NCI-H2196 (cell line): ENCODE measurements at regions not wholly inside any gene's neighbourhood (a gene's known extent, or its start where the extent isn't known, plus 50 kb on each side); places are given as distances from the start of the nearest gene placed in this dataset.

ENCODE experiments used
- DNase-seq: peaks from one replicate; lab custom pipeline; 2025; ENCODE audit not compliant: unreplicated experiment; lab: John Stamatoyannopoulos, UW

DNA sequence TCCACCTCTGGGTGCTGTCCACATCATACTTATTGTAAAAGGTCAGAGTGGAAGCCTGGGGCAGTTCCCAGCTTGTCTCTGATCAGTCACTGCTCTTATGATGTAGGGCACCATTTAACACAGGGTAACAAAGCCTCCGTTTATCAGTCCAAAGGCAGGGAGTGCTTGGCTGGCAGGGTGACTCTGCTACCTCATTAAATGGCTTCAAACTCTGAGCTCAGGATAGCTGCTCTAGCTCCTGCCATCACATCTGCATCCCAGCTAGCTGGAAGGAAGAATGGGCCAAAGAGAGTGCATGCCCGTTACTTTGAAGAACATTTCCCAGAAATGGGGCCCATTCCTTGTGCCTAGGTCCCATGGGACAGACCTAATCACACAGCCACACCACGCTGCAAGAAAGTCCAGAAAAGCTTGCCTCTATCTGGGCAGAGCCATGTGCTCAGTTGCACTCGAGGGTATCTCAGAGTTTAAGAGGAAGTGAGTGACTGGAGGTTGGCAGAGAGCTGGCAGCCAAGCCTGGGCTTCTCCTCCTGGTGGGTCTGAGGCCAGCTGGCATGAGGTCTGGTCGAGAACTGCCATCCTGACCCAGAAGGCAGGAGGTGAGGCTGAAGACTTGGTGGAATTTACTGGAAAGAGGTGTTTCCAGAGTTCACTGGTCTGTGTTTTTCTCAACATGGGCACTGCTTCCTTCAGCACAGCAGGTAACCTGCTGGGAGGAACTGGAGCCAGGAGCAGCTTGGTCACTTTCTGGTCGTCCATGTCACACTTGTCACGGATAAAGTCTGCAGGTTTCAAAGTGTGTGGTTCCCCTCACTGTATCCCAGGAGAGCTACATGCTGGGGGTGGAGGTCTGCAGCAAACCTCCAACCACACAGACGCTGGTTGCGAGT, 935.7 kb downstream of the BRD1 start:
- no peak for DNase-seq

DNA sequence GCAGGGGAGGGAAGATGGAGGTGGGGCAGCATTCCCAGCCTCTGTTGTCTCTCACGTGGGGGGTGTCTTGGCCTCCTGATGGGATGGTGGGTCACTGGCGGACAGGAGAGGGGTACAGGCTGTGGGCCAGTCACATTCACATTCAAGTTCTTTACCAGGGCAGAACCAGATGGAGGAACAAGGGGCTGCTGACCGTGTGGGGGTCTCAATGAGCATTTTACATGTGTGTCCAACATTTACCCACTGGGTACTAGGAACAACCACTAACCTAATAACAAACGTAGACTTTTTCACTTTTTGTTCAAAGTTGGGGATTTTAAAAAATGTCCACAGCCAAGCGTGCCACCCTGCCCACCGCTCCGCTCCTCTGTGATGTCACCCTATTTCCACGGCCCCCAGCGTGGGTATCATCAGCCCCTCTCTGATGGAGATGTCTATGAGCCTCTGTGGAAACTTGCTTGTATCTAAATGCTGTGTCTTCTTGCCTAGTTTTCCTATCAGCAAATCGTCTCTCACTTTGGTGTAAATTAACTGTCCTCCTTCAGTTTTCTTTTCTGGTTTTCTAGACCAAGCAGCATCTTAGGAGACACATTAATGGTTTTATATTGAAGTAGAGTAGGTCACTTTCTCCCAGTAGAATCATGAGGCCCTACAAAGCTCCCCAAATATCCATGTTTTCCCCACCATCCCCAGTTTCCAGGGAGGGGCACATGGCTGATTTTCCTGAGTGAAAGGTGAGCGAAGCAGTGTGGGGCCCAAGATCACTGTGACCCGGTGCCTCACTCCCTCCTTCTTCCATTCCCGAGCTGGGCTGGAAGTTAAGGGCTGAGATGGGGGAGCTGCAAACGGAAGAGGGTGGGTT, 936.7 kb downstream of the BRD1 start:
- DNase-seq = no peak

- DNase-seq = no peak
Observed at GRCh38 chr22:48889887-48890692, 937.6 kb downstream of the BRD1 start.

GRCh38 chr22:48889209-48889830, 938.4 kb downstream of the BRD1 start:
- DNase-seq = no peak

DNA sequence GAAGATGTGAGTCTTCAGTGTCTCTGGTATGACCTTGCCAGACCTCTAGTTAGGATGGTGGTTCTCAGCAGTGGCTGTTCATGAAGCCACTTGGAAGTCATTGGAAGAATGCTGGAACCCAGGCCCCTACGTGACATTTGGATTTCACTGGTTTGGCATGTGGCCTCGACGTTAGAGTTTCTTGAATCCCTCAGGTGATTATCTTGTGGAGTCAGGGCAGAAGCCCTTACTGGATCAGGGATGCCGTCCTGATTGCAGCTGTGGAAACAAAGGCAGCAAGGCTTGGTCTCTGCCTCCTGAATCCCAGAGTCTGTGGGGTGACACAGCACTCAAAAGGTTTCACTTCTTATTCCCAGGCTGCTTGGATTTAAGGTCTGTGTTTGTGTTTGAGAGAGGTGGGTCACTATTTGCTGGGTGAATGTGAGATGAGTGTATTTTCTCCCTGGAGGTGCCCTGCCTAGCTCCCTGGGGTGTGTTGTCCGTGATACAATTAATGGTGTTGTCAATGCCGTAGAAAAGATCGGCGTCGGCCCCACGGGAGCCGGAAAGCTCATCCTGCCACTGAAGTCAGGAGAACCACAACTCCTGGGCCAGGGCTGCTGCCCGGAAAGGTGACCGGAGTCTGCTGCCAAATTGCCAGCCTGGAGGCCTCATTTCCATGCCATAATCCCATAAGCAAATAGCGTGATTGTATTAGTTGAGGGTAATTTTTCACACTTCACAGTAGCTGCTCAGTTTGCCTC, 939.0 kb downstream of the BRD1 start:
- DNase-seq = no peak

- no peak for DNase-seq
Observed at GRCh38 chr22:48887394-48888332, 940.0 kb downstream of the BRD1 start.

DNA sequence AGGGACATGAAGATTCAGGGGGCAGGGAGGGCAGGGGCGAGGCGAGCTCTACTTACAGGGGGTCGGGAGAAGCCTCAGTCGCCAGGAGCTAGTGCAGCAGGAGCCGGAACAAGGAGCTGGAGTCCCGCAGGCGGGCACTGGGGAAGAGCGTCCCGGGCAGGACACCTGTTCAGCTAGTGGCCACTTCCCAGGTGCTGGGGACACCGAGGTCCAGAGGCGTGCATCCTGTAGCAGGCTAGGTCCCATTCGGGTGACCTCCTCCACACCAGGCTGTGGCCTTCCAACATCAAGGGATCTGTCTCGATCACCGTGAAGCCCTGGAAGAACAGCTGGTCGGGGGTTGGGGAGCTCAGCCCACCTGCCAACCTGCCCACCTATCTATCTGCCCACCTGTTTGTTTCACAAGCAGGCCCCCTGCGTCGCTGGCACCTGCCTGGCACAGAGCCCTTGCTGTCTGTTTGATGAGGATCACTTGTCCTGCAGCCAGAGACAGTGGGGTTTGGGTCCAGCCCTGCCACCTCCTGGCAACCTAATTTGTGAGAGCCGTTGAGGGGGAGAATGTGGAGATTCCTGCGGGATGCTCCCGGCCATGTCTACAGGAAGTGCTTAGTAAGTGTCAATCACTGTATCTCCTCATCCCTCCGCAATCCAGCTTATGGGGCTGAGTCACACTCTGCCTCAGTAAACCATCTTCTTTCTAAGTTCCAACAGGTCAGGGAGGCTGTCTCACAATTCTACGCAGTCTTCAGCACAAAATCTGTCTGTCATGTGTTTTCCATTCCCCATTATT, 940.9 kb downstream of the BRD1 start:
- no peak for DNase-seq

DNA sequence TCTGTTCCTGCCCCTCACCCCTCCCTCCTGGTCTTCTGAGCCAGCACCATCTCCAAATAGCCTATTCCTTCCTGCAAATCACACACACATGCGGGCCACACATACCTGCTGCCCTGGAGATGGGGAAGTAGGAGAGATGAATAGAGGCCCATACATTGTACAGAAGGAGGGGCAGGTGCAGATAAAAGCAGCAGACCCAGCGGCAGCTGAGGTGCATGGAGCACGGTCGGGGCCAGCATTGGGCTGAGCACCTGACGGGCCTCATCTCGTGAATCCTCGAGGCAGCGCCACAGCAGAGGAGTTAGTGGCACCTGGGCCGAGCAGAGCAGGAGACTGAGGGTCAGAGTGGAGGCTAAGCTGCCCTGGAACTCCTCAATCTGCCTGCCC, 941.8 kb downstream of the BRD1 start:
- no peak for DNase-seq

DNA sequence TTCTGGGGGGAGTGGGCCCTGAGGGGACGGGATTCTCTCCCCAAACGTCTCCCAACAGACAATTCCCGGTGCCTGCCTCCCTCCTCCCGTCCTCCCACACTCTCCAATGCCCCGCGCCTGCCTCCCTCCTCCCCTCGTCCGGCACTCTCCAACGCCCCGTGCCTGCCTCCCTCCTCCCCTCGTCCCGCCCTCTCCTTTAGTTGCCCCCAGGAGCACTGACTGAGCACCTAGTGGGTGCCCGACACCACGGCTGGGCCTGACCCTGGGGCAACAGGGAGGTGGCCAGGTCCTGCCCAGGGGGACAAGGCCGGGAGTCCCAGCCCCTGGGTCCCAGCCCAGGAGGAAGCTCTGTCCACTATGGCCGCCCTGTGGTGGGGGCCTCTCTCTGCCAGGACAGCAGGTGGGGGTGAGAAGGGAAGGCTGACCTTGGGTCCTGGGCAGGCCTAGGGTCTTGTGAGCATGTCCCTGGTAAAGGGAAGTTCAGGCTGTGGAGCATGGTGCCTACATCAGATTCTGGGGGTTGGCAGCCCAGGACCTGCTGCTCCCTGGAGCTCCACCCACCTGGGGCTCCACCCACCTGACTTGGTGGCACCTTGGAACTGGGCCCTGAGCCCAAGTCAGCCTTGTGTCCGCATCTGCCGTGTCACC, 942.3 kb downstream of the BRD1 start:
- DNase-seq = no peak

DNA sequence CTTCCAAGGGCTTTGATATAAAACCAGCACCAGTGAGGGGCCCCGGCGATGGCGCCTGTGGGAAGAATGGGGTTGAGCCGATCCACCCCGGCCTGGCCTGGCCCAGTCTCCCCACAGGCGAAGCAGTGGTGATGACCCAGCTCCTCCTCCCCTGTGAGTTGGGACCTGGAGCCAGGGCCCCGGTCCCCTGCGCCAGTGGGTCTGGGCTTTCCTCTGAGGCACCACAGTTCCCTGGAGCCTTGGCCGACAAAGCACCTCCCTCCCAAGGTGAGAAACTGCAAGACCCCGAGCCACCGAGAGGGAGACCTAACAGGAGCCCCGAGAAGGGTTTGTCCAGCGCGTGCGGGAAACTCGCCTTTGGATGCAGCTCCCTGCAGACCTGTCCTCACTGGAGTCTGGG, 942.9 kb downstream of the BRD1 start:
- no peak for DNase-seq

GRCh38 chr22:48884324-48884723, 943.3 kb downstream of the BRD1 start:
- DNase-seq = no peak

- DNase-seq = no peak
Observed at GRCh38 chr22:48883211-48883960, 944.3 kb downstream of the BRD1 start.

GRCh38 chr22:48882636-48883200, 945.0 kb downstream of the BRD1 start:
- no peak for DNase-seq

GRCh38 chr22:48881326-48881980, 946.2 kb downstream of the BRD1 start:
- DNase-seq = no peak

DNA sequence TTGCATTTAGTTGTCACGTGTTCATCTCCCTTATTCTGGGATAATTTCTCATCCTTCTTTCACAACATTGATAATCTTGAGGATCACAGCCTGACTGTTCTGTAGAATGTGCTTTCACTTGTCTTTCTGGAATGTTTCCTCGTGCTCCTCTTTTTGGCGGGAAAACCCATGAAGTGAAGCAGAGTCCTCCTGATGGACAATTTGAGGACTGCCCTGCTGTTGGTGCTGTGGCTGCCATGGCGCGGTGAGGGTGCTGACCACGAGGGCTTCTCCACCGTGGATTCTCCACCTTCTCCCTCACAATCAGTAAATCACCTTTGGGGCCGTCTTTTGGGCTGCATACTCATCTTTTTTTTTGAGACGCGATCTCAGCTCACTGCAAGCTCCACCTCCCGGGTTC, 946.9 kb downstream of the BRD1 start:
- DNase-seq = no peak

- no peak for DNase-seq
Observed at GRCh38 chr22:48876951-48877350, 950.7 kb downstream of the BRD1 start.
